ENCODE measurements at regions not wholly inside any gene's neighbourhood (a gene's known extent, or its start where the extent isn't known, plus 50 kb on each side); places are given as distances from the start of the nearest gene placed in this dataset.

DNA sequence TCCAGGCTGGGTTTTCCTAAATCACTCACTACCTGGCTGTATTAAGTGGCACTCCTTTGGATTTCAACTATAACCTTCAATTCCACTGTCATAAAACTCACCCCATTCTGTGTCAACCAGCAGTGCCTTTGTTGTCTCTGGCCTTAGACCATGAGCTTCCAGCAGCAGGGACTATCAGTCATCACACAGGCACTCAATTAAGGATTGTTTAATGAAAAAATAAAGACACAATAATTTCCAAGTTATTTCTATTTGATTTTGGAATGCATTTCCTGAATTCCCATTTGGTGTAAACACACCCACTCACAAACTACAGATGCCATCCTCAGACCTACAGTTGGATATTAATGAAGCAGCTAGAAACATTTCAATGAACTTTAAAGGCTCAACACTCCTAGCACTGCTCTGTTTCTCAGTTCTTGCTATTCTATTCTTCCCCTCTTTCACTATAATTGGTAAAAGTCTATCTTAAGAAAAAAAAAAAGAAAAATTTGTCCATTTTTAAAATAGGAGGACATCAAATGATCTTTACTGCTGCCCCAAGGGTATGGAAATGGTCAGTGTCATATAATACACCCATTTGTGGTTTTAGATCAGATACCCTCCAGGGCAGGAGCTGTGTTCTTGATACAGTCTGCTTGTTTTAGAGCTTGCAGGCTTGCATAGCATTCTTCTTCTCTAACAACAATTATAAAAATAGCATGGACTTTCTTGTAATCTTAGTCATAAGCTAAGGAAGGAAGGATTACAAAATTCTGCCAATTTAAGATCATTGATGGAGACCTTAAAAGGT, 156.4 kb downstream of the PTGER3 start:
- no peak for DNase-seq (ENCODE audit: low spot score)

DNA sequence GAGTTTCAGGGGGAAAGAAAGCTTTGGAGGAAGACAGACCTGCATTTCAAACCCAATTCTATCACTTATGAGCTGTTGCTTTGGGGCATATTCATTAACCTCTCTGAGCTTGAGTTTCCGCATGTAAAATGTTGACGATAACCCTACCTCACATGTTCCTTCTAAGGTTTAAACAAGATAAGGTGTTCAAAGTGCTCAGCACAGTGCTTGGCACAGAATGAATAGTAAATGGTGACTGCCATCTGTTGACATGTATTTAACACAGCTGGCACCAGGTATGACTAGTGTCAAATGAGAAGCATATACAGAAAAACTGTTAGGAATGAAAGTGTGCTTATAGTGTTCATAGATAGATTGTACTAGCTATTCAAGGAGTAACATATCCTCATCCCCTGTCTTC, 155.5 kb downstream of the PTGER3 start:
- DNase-seq (ENCODE audit: low spot score) = no peak

DNA sequence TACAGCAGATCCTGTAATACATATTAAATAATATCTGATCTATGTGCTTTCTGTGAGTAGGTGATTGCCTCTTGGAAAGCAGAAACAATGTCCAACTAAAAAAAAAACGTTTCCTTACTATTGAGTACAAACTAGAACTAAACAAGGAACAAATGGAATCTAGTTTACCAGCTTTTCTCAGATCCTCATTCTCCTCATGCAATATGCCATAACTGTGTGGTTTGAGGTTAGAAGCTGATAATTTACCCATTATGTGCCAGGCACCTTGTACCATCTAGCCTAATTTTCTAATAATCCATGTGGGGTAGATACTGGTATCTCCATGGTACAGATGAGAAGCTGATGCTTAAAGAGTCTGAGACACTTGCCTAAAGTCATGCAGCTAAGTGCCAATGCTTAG, 154.7 kb downstream of the PTGER3 start:
- DNase-seq (ENCODE audit: low spot score) = no peak

DNA sequence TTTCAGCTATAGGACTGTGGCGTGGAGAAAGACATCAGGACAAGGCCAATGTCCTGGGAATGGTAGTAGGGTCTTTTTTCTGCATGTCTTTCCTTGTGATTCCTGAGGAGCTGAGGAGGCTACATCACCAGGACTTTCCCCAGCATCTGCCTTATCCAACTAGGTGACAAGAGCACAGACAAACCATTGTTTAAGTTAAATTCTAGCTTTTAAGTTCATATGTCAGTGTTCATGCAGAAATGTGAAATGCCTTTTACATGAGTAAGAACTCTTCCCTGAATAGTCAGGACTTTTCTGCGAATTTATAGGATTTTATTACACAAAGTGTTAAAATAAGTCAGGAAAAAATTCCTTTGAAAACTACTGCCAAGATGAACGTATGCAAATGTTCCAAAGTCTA, 154.2 kb downstream of the PTGER3 start:
- DNase-seq (ENCODE audit: low spot score) = no peak

DNA sequence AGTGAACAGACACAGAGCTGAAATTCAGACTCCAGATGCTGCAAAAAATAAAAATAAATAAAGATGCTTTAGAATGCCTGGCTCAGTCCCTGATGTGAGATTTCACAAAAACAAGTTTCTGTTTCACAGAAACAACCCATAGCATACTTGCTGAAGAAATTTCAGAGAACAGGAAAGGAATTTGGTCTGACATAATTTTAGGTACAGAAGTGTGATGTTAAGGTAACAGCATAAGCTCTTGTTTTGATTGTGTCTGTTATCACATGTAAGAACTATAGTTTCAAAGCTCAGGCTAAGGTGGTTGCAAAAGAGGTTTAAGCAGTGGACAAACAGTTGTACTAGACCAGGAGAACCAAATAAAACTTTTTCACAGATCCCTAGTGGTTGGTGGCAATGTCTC, 152.1 kb downstream of the PTGER3 start:
- DNase-seq (ENCODE audit: low spot score) = no peak

DNA sequence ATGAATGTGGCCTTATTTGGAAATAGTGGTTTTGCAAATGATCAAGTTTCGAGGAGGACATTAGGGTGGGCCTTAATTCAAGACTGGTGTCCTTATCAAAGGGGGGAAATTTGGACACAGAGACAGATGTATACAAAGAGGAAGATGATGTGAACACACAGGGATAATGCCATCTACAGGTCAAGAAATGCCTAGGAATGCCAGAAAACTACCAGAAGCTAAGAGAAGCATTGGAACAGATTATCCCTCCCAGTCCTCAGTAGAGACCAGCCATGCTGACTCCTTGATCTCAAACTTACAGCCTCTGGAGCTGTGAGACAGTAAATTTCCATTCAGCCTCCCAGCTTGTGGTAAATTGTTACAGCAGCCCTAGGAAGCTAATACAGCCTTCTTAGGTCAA, 151.4 kb downstream of the PTGER3 start:
- DNase-seq (ENCODE audit: low spot score) = no peak

DNA sequence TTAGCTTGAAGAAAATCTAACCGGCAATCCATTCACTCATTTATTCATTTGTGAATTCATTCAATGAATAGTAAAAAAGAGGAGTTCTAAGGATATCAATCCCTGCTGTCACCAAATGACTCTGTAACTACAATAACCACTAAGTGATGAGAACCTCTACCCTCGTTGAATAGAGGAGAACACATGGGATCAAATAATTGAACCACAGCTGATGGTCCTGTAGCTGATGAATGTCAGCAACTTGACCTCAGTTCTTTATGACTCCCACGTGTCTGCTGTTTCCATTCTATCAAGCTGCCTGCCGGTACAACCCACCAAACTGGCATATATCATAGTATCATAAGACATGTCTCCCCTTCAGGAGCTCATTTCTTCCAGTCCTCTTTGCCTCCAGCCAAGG, 150.3 kb downstream of the PTGER3 start:
- no peak for DNase-seq (ENCODE audit: low spot score)

DNA sequence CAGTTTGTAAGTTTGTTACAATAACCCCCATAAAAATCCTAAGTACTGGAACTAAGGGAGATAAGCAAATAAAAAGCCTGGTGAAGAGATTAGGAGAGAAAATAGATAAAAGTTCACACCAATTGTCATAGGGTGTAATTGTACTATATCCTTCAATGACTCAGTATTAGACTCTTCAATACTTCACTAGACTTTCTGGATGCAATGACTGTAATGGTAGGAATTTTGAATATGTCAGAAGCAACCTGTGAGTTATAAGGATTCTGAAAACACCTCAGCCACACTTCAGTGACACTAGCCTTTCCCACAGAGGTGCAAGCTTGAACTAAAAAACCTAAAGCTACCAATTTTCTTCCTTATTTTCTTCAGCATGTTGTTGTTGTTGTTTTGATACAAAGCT, 147.9 kb downstream of the PTGER3 start:
- DNase-seq (ENCODE audit: low spot score) = no peak

DNA sequence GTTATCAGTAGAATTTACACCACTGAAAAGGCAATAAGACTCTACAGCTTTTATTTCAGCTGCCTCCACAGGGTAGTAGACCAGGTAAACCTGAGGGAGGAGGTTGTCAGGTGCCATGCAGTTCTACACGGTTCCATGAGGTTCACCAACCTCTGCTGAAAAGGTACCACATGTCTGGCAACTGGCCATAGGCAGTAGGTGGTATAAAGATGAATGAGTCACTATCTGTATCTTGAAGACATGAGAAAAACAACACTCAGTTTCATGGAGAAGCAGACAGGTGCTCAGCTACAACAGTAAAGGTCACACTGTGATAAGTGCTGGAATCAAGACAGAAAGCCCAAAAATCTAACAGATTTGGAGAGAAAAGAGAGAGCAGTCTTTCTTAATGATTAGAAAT, 145.4 kb downstream of the PTGER3 start:
- no peak for DNase-seq (ENCODE audit: low spot score)

DNA sequence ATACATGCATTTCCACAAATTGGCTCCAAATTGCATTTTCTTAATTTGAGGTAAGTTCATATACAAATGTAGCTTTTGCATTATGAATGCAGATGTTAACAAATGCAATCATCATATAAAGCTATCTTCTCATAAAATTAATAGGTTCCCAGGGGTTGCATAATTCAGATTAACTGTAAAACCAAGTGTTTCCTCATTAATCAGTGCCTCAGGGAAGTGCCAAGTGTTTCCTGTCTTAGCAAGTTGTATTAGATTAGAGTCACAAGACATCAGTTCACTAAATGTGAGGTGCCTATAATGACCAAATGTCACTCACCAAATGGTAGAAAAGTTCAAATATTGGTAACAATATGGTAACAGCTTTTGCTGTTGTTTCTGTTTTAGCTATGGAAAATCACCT, 140.8 kb downstream of the PTGER3 start:
- DNase-seq (ENCODE audit: low spot score) = no peak

DNA sequence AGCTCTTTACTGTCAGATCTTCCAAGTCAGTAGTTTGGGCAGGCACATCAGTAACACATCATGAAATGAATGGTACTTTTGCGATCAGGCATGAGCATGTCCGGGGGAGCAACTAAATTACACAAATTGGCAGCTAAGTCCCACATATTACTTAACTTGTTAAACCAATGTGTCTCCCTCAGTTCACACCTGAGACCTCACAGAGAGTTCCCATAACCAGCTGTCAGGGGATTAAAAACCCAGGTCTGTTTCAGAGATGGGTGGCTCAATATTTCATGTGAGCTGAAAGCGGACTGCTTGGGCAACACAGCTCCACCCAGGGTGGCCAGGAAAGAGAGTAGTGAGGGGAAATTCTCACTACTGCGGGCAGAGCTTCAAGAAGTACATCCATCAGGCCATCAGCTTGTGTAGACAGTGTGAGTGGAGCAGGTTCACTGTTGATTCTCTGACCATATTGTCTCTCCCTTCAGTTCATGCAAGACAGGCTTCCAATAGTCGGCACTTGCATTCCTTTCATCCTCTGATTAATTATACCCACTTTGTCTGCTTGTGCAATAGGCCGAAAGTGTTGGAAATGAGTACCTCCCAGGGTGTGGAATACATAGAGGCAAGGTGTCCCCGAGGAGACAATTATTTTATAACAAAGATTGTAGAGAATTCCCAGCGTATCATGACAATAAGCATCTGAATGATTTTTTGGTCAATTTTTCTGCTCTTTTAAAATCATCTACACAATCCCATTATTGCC, 139.9 kb downstream of the PTGER3 start:
- no peak for DNase-seq (ENCODE audit: low spot score)

DNA sequence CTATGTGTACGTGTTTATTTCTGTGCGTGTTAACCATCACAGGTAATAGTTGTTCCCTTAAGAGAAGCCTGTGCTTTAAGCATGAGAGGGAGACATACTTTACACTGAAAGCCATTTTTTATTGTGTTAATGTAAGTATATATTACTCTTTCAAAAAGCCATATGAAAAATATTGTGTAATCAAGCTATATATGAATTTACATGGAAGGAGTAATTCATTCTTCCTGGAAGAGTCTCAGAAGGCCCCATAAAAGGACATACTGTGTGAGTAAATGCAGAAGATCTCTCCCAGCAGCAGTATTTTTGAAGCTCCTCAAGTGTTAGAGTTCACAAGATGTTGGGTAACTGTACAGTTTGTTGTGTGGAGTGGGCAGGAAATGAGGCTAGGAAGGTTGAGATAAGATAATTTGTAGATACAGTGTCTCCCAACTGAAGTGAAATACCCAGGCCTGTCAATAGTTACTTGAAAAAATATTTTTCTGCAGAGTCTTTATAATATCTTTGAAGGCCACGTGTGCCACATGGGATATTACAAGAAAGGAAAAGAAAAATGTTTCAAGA, 138.3 kb downstream of the PTGER3 start:
- DNase-seq (ENCODE audit: low spot score) = no peak

DNA sequence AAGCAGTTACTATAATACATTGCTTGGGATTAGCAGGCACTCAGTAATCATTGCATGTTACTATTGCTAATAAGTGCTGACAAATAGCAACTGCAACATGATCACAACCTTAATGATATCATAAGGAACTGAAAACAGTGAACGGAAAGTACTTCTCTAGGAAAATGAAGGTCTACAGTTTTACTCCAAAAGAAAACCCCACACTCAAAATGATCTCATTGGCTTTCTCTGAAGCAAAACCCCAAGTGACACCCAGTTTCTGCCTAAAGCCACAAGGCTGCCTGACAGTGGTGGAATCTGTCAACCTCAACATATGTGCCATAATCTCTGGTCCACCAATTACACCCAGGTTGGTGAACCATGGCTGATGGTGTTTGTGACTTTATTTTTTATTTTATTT, 137.6 kb downstream of the PTGER3 start:
- DNase-seq (ENCODE audit: low spot score) = no peak

DNA sequence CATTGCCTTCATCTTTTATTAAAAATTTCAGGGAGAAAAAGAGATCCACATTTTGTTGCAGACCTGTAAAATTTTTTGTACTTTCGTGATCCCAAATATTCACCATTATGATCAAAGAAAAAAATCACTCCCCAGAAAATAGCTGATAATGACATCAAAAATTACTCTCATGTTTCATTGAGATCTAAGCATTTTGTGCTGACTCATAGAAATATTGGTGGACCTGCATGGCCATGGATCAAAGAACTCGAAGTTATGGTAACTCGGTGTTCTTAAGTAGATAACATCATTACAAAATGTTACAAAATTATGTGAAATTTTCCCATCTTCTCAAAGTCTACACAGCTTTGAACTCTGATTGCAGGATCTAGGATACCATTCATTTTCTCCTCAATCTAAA, 135.8 kb downstream of the PTGER3 start:
- DNase-seq (ENCODE audit: low spot score) = no peak

DNA sequence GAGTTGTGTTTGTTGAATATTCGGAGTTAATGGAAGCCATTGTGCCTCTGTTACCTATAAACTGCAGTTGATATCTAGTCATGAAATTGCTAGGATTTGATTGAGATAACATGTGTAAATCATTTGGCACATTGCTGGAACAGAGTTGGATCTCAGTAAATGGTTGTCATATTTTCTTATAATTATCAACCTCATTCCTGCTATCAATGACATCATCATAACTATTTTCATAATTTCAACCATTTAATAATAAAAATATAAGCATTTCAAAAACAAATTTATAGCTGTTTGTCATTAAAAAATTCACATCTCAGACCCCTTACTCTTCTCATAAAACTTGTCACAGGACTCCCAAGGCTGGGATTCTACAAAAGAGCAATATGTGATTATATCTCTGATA, 133.4 kb downstream of the PTGER3 start:
- no peak for DNase-seq (ENCODE audit: low spot score)

DNA sequence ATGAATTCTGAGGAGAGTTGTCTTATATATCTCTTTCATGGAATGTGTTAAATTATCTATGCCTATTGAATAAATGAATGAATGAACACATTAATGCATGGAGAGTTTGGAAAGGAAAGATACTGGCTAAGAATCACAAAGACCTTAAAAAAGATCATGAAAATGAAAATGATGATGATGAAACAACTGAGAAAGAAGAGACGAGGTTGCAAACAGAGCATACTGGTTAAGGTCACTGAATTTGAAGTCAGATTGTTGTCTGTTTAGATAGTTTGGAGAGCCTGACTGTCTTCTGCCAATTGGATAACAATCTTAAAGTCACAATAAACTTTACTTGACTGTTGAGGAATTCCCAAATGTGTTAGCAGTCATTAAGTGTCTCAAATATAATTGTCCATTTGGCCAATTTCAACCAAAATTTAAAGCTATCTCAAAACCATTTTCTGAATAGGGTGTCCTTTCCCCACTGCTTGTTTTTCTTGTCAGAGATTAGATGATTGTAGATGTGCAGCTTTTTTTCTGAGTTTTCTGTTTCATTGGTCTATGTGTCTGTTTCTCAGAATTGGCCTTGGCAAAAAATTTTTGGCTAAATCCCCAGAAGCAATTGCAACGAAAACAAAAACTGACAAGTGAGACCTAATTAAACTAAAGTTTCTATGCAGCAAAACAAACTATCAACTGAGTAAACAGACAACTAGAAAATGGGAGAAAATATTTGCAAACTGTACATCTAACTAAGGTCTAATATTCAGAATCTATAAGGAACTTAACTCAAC, 132.2 kb downstream of the PTGER3 start:
- no peak for DNase-seq (ENCODE audit: low spot score)

DNA sequence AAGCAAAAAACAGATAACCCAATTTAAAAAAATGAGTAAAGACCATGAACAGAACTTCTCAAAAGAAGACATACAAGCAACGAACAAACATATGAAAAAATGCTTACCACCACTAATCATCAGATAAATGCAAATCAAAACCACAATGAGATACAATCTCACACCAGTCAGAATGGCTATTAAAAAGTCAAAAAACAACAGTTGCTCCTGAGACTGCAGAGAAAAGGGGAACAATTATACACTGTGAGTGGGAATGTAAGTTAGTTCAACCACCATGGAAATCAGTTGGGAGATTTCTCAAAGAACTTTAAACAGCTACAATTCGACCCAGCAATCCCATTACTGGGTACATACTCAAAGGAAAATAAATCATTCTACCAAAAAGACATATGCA, 131.6 kb downstream of the PTGER3 start:
- DNase-seq (ENCODE audit: low spot score) = no peak

DNA sequence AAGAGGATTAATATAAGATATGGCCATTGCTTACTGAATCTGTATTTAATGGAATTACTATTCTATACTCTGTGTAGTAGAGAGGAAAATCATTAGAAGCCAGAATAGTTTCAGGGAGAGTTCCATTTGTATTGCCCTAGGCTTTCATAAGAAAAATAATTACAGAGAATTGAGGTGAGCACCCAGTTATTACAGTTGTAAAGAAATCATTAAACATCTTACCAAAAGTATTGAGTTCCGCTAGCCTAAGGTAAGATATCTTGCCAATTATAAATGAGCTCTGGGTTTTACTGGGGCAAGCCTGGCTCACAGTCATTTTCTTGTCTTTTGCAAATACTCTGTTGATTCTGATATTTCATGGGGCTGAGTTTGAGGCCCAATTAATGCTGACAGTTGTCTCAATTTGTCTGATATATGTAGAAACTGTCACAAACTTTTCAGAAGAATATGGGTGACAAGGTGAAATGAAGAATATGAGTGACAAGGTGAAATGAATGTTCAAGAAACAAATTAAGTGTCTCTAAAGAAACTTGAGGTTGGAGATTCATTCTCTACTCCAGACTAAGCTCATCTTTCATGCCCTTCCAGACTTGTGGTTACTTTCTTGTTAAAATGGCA, 127.8 kb downstream of the PTGER3 start:
- no peak for DNase-seq (ENCODE audit: low spot score)

Data from germinal center (tissue), 1 donor.